CD4-positive, alpha-beta memory T cell (primary cell): ENCODE measurements at regions not wholly inside any gene's neighbourhood (a gene's known extent, or its start where the extent isn't known, plus 50 kb on each side); places are given as distances from the start of the nearest gene placed in this dataset.

Experiments
- CTCF ChIA-PET: fragments of 350-600 bp; sonication (Branson Sonifier 250); formaldehyde crosslinking; loops from one replicate; lab custom pipeline; 2021; ENCODE audit warnings: inconsistent platforms; ENCODE audit not compliant: partially characterized antibody; lab: Charles Lee
- POLR2A ChIA-PET: fragments of 350-600 bp; sonication (Branson Sonifier 250); formaldehyde crosslinking; loops from one replicate; lab custom pipeline; 2021; ENCODE audit not compliant: partially characterized antibody; lab: Charles Lee
- DNase-seq, 5 donors: peaks; one replicate each; pipeline versions ENCODE4 v3.0.0 to v3.0.0-alpha.2; 2020 to 2022; ENCODE audit warnings: mixed read lengths in 1 of 5
- H3K27ac ChIP-seq: one replicate; pipeline ENCODE4 v1.7.0; 2013; ENCODE audit warnings: low read depth, low read length
- H3K27me3 ChIP-seq: 2 replicates; pipeline ENCODE4 v1.7.0; 2013; ENCODE audit warnings: mild to moderate bottlenecking, low read length, moderate library complexity; ENCODE audit not compliant: insufficient read depth
- H3K36me3 ChIP-seq: 2 replicates; pipeline ENCODE4 v1.7.0; 2013; ENCODE audit warnings: mild to moderate bottlenecking, low read length, moderate library complexity; ENCODE audit not compliant: insufficient read depth
- H3K4me1 ChIP-seq: 2 replicates; pipeline ENCODE4 v1.7.0; 2013; ENCODE audit warnings: mild to moderate bottlenecking, low read length, moderate library complexity; ENCODE audit not compliant: insufficient read depth
- H3K4me3 ChIP-seq, 2 donors: one replicate each; pipeline ENCODE4 v1.7.0; 2013; ENCODE audit warnings: low read length in 2 of 2, mild to moderate bottlenecking in 1 of 2
- H3K9me3 ChIP-seq, 2 donors: one replicate each; pipeline ENCODE4 v1.7.0; 2013; ENCODE audit warnings: low read length in 2 of 2, control low read depth in 1 of 2; ENCODE audit not compliant: control insufficient read depth in 1 of 2
- H3K27ac Mint-ChIP-seq, 7 donors: one replicate each; pipeline ENCODE4 v1.8.0; 2020 to 2021; ENCODE audit warnings: mixed read lengths in 7 of 7, mild to moderate bottlenecking in 6 of 7, inconsistent platforms in 3 of 7, moderate library complexity in 3 of 7
- H3K27me3 Mint-ChIP-seq, 2 donors: one replicate each; pipeline ENCODE4 v1.8.0; 2020 to 2021; ENCODE audit warnings: mixed read lengths in 2 of 2
- H3K36me3 Mint-ChIP-seq, 2 donors: one replicate each; pipeline ENCODE4 v1.8.0; 2020 to 2021; ENCODE audit warnings: mixed read lengths in 2 of 2, inconsistent platforms in 1 of 2, mild to moderate bottlenecking in 1 of 2
- H3K4me1 Mint-ChIP-seq, 4 donors: one replicate each; pipeline ENCODE4 v1.8.0; 2020 to 2021; ENCODE audit warnings: mixed read lengths in 4 of 4, mild to moderate bottlenecking in 1 of 4
- H3K4me3 Mint-ChIP-seq, 8 donors: one replicate each; pipeline ENCODE4 v1.8.0; 2020 to 2021; ENCODE audit warnings: mixed read lengths in 8 of 8, mild to moderate bottlenecking in 7 of 8, moderate library complexity in 6 of 8, inconsistent platforms in 3 of 8
- H3K9me3 Mint-ChIP-seq, 8 donors: one replicate each; pipeline ENCODE4 v1.8.0; 2020 to 2021; ENCODE audit warnings: mixed read lengths in 8 of 8, mild to moderate bottlenecking in 5 of 8, inconsistent platforms in 3 of 8, moderate library complexity in 1 of 8
- intact Hi-C: fragments of 100-400 bp; cut with micrococcal nuclease; formaldehyde crosslinking; loops from one replicate; pipeline ENCODE4 v1.15.1; 2023

DNA sequence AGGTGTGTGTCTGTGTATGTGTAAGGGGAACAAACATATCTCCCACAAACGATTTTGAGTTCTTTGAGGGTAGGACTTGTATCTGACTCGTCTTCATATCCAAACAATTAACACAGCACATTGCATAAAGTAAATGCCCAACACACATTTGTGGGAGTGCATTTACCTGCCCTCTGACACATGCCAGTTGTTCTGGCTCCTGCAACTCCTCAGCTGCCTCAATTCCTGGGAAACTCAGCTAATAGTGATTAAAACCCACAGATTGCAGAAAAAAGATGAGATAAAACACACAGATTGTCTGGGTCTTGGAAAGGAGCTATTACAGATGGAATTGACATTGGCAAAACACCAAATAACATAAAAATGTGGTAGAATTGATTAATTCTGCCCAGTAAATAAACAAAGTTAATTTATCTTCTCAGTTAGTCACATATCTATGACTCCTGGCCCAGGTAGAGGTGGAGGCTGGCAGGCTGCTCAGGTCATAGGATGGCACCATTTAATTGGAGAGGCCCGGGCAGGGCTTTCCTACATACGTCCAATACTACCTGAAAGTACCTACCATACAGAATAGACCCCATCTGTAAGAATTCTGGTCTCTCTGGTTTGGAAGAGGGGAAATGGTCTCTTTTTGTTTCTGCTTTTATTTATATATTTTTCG lies 71.5 kb upstream of the IFNGR1 start:
- ChIA-PET POLR2A (no interaction called here), CTCF (interaction anchor here (0.7 kb wide), 1 partner anchor 24 kb away, joined by 4 read pairs; no protein-coding TSS in a partner anchor)
- Histone ChIP-seq H3K4me1 (peaks cover 8% of the 10 kb centered on the region), H3K36me3 (no peaks in the 10 kb centered on the region), H3K27ac (no peak overlapping the region), H3K9me3 (no peaks in the 10 kb centered on the region), H3K4me3 (no peak overlapping the region), H3K27me3 (no peaks in the 10 kb centered on the region)
- intact Hi-C loops, result no loop called here
- Mint-ChIP-seq H3K27me3 (peaks cover 0 to 7% of the 10 kb centered on the region in 2 donors), H3K36me3 (no peaks in the 10 kb centered on the region), H3K27ac (no peak overlapping the region), H3K4me3 (no peak overlapping the region), H3K4me1 (peaks cover 8 to 14% (median 11%) of the 10 kb centered on the region in 4 donors), H3K9me3 (peaks cover 0 to 4% (median 0%) of the 10 kb centered on the region in 8 donors)
- no peak for DNase-seq

GRCh38 chr6:137286916-137287315 lies 67.7 kb upstream of the IFNGR1 start:
- ChIA-PET CTCF (no interaction called here), POLR2A (no interaction called here)
- Histone ChIP-seq H3K36me3 (no peaks in the 10 kb centered on the region), H3K4me1 (peaks cover 8% of the 10 kb centered on the region), H3K4me3 (no peak overlapping the region), H3K9me3 (no peaks in the 10 kb centered on the region), H3K27ac (no peak overlapping the region), H3K27me3 (no peaks in the 10 kb centered on the region)
- no peaks in the 10 kb centered on the region for H3K36me3 Mint-ChIP-seq
- no peak overlapping the region for H3K4me3 Mint-ChIP-seq
- peaks cover 0 to 3% (median 0%) of the 10 kb centered on the region in 8 donors for H3K9me3 Mint-ChIP-seq
- H3K27me3 Mint-ChIP-seq, result peaks cover 11 to 12% of the 10 kb centered on the region in 2 donors
- no peak overlapping the region for H3K27ac Mint-ChIP-seq
- peaks cover 11 to 20% (median 14%) of the 10 kb centered on the region in 4 donors for H3K4me1 Mint-ChIP-seq
- intact Hi-C loops, result no loop called here
- no peak for DNase-seq

GRCh38 chr6:137286368-137286767 lies 67.2 kb upstream of the IFNGR1 start:
- Histone ChIP-seq H3K27me3 (no peaks in the 10 kb centered on the region), H3K9me3 (no peaks in the 10 kb centered on the region), H3K4me1 (peaks cover 6% of the 10 kb centered on the region), H3K36me3 (no peaks in the 10 kb centered on the region), H3K27ac (no peak overlapping the region), H3K4me3 (no peak overlapping the region)
- no peak overlapping the region for H3K27ac Mint-ChIP-seq
- DNase-seq, result no peak
- H3K36me3 Mint-ChIP-seq, result no peaks in the 10 kb centered on the region
- ChIA-PET POLR2A (no interaction called here), CTCF (no interaction called here)
- no peak overlapping the region for H3K4me3 Mint-ChIP-seq
- H3K9me3 Mint-ChIP-seq, result peaks cover 0 to 3% (median 0%) of the 10 kb centered on the region in 8 donors
- H3K27me3 Mint-ChIP-seq, result peaks cover 11 to 12% of the 10 kb centered on the region in 2 donors
- intact Hi-C loops, result no loop called here
- H3K4me1 Mint-ChIP-seq, result peaks cover 8 to 17% (median 11%) of the 10 kb centered on the region in 4 donors

DNA sequence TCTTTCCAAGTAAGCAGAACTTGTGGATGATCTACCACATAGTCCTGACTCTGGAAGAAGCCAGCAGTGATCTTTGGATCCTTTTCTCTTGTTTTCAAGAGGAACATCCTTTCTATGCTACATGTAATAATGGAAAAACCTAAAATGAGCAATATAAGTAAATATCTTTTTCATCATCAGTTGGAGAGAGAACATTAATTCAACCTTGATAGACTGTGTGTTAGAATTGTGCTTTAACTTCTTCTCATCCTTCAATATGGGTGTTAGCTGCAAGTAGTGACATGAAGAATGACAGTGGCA lies 65.6 kb upstream of the IFNGR1 start:
- H3K4me3 ChIP-seq, result no peak overlapping the region

DNA sequence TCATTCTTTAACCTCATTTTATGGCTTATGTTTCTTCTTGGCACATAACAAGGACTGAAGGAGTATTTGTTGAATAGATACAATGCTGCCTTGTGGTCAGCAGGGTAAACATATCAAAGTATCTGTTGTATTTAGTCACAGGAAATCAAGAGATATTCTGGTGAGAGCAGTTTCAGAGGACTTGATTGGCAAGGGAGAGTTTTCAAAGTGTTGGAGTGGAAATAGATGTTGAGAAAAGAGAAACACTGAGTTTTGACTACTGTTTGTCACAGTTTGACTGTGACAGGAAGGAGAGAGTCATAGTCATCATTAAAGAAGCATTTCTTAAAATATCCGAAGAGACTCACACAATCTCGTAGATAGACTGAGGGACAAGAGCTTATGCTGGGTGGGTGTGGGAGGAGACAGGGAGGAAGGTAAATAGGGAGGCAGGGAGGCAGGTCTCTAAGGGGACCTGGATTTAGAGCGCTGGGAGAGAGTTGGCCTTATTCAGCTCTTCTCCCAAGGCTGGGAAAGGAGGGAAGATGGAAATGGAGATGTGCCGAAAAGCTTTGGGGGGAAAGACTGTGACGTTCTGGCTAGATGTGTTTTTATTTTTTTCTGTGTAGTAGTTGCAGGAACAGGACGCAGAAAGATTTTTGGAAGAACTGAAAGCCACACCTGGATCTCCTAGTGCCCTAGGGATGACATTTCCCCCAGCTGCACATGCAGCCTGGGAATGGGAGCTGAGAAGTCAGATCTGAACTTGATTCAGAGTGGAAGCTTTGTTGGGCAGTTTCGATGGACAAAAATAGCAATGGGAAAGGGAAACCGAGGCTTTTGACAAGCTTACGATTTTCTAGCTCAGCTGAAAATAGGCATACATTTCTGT lies 65.0 kb upstream of the IFNGR1 start:
- no peaks in the 10 kb centered on the region for H3K9me3 ChIP-seq
- intact Hi-C loops, result no loop called here
- Mint-ChIP-seq H3K36me3 (no peaks in the 10 kb centered on the region), H3K4me3 (no peak overlapping the region), H3K4me1 (peaks cover 0 to 6% (median 4%) of the 10 kb centered on the region in 4 donors), H3K27ac (no peak overlapping the region), H3K9me3 (peaks cover 0 to 3% (median 0%) of the 10 kb centered on the region in 8 donors), H3K27me3 (peaks cover 10 to 16% of the 10 kb centered on the region in 2 donors)
- no peaks in the 10 kb centered on the region for H3K4me1 ChIP-seq
- H3K27me3 ChIP-seq, result no peaks in the 10 kb centered on the region
- ChIA-PET POLR2A (interaction anchor here (0.6 kb wide), 1 partner anchor 13 kb away, joined by 3 read pairs; no protein-coding TSS in a partner anchor), CTCF (interaction anchor here (1.0 kb wide), 1 partner anchor 14 kb away, joined by 3 read pairs; no protein-coding TSS in a partner anchor)
- no peak overlapping the region for H3K4me3 ChIP-seq
- H3K36me3 ChIP-seq, result no peaks in the 10 kb centered on the region
- no peak overlapping the region for H3K27ac ChIP-seq
- no peak for DNase-seq

More for the DNA sequence above, 65.6 kb upstream of the IFNGR1 start:
- ChIA-PET CTCF (interaction anchor here (1.0 to 1.2 kb wide), 2 partner anchors 14 to 191 kb away, joined by 3 read pairs; no protein-coding TSS in a partner anchor), POLR2A (interaction anchor here (0.6 kb wide), 1 partner anchor 12 kb away, joined by 3 read pairs; no protein-coding TSS in a partner anchor)
- Histone ChIP-seq H3K4me1 (no peaks in the 10 kb centered on the region), H3K27me3 (no peaks in the 10 kb centered on the region), H3K36me3 (no peaks in the 10 kb centered on the region), H3K9me3 (no peaks in the 10 kb centered on the region), H3K27ac (no peak overlapping the region)
- Mint-ChIP-seq H3K36me3 (no peaks in the 10 kb centered on the region), H3K4me1 (peaks cover 0 to 6% (median 4%) of the 10 kb centered on the region in 4 donors), H3K27me3 (peaks cover 10 to 16% of the 10 kb centered on the region in 2 donors), H3K4me3 (no peak overlapping the region), H3K27ac (no peak overlapping the region), H3K9me3 (peaks cover 0 to 3% (median 0%) of the 10 kb centered on the region in 8 donors)
- no peak for DNase-seq
- intact Hi-C loops, result no loop called here

- Histone ChIP-seq H3K36me3 (no peaks in the 10 kb centered on the region), H3K27me3 (no peaks in the 10 kb centered on the region), H3K4me3 (no peak overlapping the region), H3K27ac (no peak overlapping the region), H3K9me3 (no peaks in the 10 kb centered on the region), H3K4me1 (no peaks in the 10 kb centered on the region)
- Mint-ChIP-seq H3K27ac (no peak overlapping the region), H3K9me3 (peaks cover 0 to 3% (median 0%) of the 10 kb centered on the region in 8 donors), H3K27me3 (peaks cover 10 to 16% of the 10 kb centered on the region in 2 donors), H3K36me3 (no peaks in the 10 kb centered on the region), H3K4me1 (peaks cover 0 to 6% (median 4%) of the 10 kb centered on the region in 4 donors), H3K4me3 (no peak overlapping the region)
- POLR2A ChIA-PET, result no interaction called here
- CTCF ChIA-PET, result no interaction called here
- intact Hi-C loops, result no loop called here
- DNase-seq, result no peak
These were observed 63.9 kb upstream of the IFNGR1 start for GRCh38 chr6:137283080-137283479.

DNA sequence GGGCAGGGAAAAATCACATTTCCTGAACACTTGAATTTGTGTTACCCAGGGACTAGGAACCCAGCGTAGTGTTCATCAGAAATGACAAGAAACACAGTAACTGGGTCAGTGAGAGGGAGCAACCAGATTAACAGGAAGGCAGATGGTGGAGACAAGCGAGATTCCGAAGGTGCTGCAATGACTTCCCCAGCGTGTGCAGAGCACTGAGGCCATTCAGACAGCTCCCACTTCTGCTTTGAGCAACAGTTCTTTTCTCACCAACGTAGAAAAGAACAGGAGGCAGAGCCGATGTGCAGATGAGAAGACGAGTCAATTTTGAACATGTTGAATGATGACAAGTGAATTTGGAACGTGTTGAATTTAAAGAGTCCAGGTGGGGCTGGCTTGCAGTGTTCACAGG lies 63.1 kb upstream of the IFNGR1 start:
- H3K36me3 ChIP-seq, result no peaks in the 10 kb centered on the region
- DNase-seq, result no peak
- H3K27me3 Mint-ChIP-seq, result peaks cover 7 to 16% of the 10 kb centered on the region in 2 donors
- H3K9me3 ChIP-seq, result no peaks in the 10 kb centered on the region
- H3K27me3 ChIP-seq, result no peaks in the 10 kb centered on the region
- no peak overlapping the region for H3K4me3 Mint-ChIP-seq
- H3K4me3 ChIP-seq, result no peak overlapping the region
- no peak overlapping the region for H3K27ac ChIP-seq
- no peaks in the 10 kb centered on the region for H3K36me3 Mint-ChIP-seq
- H3K27ac Mint-ChIP-seq, result no peak overlapping the region
- peaks cover 0 to 6% (median 4%) of the 10 kb centered on the region in 4 donors for H3K4me1 Mint-ChIP-seq
- ChIA-PET CTCF (no interaction called here), POLR2A (no interaction called here)
- intact Hi-C loops, result no loop called here
- no peaks in the 10 kb centered on the region for H3K4me1 ChIP-seq
- peaks cover 0 to 1% (median 0%) of the 10 kb centered on the region in 8 donors for H3K9me3 Mint-ChIP-seq
